GM19023 (cell line): ENCODE measurements at regions not wholly inside any gene's neighbourhood (a gene's known extent, or its start where the extent isn't known, plus 50 kb on each side); places are given as distances from the start of the nearest gene placed in this dataset.
"Not testable (repeated sequence)": the region's sequence is repeated elsewhere in the genome, so short reads cannot be mapped to it uniquely, and the experiment has no call there.

Experiments used
- ATAC-seq: cut with Tn5 transposase; IDR thresholded peaks from one replicate; pipeline ENCODE4 v1.9.1; 2021; ENCODE audit warnings: mild to moderate bottlenecking, moderate library complexity; ENCODE audit not compliant: unreplicated experiment

GRCh38 chr1:96466842-96467241, 254.7 kb upstream of the PTBP2 start:
- no peak for ATAC-seq

DNA sequence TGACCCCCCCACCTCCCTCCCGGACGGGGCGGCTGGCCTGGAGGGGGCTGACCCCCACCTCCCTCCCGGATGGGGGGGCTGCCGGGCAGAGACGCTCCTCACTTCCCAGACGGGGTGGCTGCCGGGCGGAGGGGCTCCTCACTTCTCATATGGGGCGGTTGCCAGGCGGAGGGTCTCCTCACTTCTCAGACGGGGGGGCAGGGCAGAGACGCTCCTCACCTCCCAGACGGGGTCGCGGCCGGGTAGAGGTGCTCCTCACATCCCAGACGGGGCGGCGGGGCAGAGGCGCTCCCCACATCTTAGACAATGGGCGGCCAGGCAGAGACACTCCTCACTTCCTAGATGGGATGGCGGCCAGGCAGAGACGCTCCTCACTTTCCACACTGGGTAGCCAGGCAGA, 251.9 kb upstream of the PTBP2 start:
- not testable (repeated sequence) for ATAC-seq

DNA sequence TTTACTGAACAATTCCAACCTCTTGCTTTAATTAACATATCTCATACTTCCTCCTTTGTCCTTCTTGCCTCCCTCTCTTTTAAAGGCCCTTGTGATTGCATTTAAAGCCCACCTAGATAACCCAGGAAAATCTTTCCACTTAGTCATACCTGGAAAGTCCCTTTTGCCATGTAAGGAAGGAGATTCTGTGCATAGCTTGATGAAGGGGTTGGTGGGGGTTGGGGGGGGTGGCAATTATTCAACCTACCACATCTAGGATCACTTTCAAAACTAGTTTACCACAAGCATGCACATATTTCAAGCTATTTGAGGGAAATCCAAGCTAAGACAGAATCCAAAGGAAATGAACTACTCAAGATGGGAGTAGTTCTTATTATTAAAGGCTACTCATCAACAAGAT, 249.1 kb upstream of the PTBP2 start:
- no peak for ATAC-seq

GRCh38 chr1:96473791-96474434, 247.7 kb upstream of the PTBP2 start:
- no peak for ATAC-seq

- no peak for ATAC-seq
Observed at GRCh38 chr1:96474985-96475743, 246.4 kb upstream of the PTBP2 start.

DNA sequence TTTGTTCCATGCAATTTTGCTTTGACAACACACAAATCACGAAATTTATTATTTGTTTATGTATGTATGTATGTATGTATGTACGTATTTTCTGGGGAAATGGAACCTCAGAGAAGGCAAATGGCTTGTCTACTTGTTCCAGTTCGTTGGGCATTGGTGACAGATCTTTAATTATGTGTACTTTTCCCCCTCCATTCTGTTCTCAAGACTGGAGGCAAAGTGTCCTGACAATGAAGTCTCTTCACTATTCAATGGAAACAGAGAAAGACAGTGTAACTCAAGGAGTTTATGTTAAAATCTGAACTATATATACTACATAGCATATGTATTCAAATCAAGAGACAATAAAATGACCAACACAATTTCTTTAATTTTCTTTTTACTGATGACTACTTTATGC, 245.7 kb upstream of the PTBP2 start:
- ATAC-seq, result no peak

DNA sequence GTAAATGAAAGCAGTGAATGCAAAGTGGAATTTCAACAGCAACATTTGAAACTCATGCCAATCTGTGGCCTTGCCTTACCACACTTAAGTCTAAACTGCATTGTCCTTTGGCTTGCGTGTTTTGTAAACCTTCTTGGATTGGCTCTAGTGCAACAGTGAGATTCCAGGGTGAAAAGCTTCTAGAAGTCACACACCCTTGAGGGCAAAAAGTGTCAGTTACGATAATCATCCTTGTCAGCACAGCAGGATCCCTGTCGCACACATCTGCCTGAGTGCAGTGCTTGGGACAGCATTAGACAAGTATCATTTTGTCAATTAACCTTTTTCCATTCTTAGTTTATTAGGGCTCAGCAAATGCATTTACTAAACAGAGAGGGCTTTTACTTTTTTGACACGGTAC, 243.4 kb upstream of the PTBP2 start:
- no peak for ATAC-seq

DNA sequence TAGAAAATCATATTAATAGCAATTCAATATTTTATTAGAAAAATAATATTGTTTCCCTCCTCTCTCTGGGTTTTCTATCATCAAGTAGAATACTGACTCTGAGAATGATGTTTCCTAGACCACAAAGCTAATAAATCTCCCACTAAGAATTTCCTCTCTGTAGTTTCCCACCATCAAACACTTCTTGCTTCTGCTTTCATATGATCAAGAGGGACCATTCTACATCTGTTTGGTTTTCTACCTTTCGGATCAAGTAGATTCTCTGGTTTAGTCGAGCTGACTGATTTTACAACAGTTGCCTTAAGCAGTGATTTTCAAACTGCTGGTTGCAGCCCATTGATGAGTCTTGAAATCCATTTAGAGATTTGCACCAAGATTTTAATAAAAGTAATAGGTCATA, 240.2 kb upstream of the PTBP2 start:
- ATAC-seq, result no peak

GRCh38 chr1:96482616-96483015, 239.0 kb upstream of the PTBP2 start:
- ATAC-seq, result no peak

DNA sequence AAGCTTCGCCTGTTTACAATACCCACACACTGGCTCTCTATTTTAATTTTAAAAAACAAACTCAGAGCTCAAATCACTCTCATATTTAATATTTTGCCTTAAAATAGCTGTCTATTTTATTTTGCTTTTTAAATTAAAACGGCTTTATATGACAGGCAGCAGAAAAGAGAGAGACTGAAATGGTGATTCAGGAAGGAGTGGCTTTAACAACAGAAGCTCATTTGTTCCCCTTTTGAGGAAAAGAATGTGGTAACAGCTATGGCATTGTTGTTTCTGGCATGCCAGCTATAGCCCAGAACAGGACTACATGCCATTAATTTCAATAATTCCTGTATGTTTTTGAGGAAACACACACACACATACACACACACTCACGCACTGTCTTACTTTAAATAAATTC, 234.2 kb upstream of the PTBP2 start:
- ATAC-seq, result no peak

DNA sequence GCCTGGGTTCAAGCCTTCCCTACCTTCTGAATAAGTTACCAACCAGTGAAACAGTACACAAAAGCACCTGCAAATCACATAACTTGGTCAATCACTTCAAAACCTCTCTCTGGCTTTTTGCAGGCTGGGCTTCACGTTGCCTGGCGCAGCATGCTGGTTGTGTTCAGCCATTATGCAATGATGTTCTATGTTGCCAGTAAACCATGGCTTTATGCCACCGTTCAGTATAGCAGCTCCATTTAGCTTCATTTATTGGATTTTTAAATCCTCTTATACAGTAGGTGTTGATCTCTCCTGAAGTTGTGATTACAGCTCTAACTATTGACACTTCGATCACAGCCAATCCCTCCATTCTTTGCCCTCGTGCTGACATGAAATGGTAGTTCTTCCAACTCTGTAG, 233.6 kb upstream of the PTBP2 start:
- ATAC-seq, result no peak

GRCh38 chr1:96488777-96489176, 232.8 kb upstream of the PTBP2 start:
- peak; percentile 62 for ATAC-seq

DNA sequence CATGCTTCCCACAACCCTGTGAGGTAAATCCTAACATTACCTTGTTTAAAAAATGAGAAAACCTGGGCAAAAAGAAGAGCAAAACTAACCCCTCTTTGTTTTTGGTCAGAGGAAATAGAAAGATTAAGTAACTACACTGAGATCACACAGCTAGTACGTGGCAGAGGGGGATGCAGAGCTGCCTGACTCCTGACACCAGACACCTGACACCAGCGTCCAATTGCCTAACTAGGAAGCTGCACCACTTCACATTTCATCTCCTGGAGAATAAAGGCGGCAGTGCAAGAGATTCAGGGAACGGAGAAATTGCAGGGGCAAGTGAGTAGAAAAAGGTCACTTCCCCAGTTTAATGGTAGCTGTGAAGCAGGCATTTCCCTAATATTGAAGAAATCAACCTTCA, 229.3 kb upstream of the PTBP2 start:
- ATAC-seq, result no peak

DNA sequence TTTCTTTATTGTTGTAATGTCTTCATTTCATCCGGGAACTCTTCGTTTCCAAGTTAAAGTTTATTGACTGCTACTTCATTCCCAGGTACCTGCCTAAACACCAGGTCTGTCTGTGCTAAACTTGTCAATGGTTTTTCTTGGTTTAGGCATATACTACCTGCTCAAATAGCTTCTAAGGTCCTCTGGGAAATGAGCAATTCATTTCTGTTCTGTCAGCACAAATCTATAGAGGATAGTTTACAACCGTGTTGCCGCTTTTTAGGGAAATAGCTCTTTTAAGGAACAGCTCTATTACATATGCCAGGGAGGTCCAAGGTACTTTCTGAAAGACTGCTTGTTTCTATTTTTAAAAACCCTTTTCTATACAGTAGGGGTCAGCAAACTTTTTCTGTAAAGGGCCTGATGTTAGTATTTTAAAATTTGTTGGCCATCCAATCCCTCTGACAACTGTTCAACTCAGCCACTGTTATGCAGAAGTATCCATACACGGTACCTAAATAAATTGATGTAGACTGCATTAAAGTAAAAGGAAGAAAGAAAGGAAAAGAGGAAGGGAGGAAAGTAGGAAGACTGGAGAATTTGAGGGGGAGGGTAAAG, 222.7 kb upstream of the PTBP2 start:
- ATAC-seq, result no peak

GRCh38 chr1:96508233-96508632, 213.4 kb upstream of the PTBP2 start:
- ATAC-seq, result no peak

DNA sequence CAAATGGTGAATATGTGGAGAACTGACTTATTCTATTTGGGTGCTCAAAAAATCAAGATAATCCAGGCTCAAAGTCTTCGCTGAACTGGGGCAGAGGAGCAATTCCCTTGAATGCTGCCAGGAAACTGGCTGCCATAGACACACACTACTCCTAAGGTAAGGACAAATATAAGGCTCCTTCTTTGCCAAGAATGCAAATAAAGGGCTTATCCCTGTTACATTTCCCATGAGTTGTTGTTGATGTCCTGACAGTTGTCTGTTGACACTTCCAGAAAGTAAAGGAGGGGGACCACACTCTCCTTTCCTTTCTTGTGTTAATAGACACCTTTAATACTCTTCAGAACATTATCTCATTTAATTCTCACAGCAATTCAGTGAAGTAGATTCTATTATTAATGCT, 212.2 kb upstream of the PTBP2 start:
- no peak for ATAC-seq

DNA sequence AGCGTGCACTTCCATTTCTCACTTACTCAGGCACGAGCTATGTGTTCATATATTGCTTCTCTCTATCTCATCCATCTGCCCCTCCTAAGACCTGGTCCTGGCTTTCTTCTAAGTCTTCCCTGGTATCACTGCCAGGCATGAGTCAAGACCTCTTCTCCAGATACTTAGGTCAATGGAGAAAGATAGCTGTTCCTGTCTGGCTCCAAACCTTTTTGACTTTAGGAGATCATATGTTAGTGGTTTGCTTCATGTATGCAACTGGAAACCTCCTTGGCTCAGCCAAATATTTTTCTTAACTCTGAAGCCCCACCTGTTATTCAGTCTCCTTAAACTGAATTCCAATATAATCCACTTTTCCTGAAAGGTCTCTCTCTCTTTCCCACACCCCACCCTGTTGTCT, 211.6 kb upstream of the PTBP2 start:
- no peak for ATAC-seq

- no peak for ATAC-seq
Observed at GRCh38 chr1:96510391-96510790, 211.2 kb upstream of the PTBP2 start.

GRCh38 chr1:96510911-96511310, 210.7 kb upstream of the PTBP2 start:
- no peak for ATAC-seq

DNA sequence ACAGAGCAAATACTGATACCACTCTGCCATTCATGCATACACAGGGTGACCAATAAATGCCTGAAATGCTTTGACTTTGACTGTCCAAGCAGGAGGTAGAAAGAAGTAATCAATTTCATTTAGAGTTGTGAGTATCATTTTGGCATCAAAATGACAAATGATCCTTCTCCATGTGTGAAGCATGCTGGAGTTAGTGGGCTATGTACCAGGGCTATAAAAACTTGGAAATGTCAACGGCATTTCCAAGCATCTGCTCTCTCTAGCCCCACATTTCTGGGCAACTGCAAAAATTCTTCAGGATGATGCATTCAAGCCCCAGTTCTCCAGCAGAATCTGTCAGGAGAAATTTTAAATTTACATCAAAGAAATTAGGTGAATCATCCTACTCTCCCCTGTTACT, 208.4 kb upstream of the PTBP2 start:
- ATAC-seq, result no peak

DNA sequence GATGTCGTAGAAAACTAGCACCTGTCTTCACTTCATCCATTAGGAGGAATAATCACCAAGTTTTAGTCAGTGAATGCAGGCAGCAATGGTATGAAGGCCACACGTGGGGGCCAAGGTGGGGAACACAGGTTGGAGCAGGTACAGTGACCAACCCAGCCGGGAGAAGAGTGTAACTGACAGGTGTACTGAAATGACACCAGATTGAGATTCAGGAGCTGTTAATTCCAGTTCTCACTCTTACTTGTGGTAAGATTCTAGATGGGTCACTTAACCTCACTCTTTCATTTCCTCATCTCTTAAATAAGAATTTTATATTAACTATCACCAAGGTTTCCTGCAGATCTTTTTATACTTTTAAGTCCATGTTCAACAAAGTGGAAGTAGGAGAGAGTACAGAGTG, 206.2 kb upstream of the PTBP2 start:
- peak; percentile 86 for ATAC-seq

DNA sequence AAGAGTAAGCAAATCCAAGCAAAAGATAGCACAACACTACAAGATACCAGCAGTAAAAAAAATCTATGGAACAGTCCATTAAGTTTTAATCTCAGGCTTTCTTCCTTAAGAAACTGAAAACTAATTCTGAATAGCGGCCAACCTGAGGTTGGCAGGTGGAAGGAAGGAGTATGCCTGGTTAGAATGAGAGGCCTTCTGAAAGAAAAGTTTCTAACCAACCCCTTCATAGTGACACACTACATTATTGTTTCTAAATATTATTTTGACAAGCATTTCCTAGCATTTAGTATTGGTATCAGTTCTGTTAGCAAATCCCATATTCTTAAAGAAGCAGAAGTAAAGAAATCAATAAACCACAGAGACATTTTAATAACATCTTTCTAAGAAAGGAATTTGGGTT, 205.7 kb upstream of the PTBP2 start:
- ATAC-seq, result no peak
